GM06990 (cell line): ENCODE measurements at regions not wholly inside any gene's neighbourhood (a gene's known extent, or its start where the extent isn't known, plus 50 kb on each side); places are given as distances from the start of the nearest gene placed in this dataset.
A peak's percentile ranks its signal among the peaks of the same experiment; 100 is the strongest.

Experiments
- DNase-seq: peaks from one replicate; pipeline ENCODE4 v3.0.0-alpha.2; 2011; ENCODE audit not compliant: insufficient read length; ENCODE audit errors: extremely low read depth
- H3K27me3 ChIP-seq: replicated peaks from 2 replicates; pipeline ENCODE4 v1.6.0; 2011; ENCODE audit warnings: low read length; ENCODE audit not compliant: control insufficient read depth, insufficient read depth
- H3K36me3 ChIP-seq: 2 replicates; pipeline ENCODE4 v1.5.1; 2011; ENCODE audit warnings: low read length; ENCODE audit not compliant: control insufficient read depth, insufficient read depth
- H3K4me3 ChIP-seq: replicated peaks from 2 replicates; pipeline ENCODE4 v1.5.1; 2011; ENCODE audit warnings: low read depth, mild to moderate bottlenecking, control low read depth, low read length
- TF ChIP-seq, protein P1 (sequence below): IDR thresholded peaks from 2 replicates; pipeline ENCODE4 v1.5.1; 2011; ENCODE audit warnings: low read length, control low read depth, mild to moderate bottlenecking, inconsistent platforms; ENCODE audit not compliant: insufficient read depth, poor library complexity, severe bottlenecking

DNA sequence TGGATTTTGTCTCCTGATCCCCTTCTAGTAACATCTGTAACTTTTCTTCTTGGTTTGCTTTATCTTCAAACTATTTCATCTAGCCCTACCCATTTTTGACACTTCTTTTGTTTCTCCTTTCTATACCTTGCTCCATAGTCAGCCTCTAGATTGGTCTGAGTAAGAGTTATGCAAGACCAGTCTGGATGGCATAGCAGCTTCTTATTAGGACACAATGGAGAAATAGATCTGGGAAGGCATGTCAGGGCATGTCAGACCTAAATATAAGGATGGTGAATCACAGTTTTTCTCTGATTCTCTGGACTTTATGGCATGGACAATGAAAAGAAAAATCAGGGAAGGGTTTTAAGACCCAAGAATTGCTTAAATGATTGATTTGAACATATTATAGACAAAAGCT lies 452.5 kb downstream of the RAP2B start:
- Histone ChIP-seq H3K4me3 (no peak overlapping the region), H3K27me3 (no peaks in the 10 kb centered on the region), H3K36me3 (no peaks in the 10 kb centered on the region)
- TF ChIP-seq, protein P1, sequence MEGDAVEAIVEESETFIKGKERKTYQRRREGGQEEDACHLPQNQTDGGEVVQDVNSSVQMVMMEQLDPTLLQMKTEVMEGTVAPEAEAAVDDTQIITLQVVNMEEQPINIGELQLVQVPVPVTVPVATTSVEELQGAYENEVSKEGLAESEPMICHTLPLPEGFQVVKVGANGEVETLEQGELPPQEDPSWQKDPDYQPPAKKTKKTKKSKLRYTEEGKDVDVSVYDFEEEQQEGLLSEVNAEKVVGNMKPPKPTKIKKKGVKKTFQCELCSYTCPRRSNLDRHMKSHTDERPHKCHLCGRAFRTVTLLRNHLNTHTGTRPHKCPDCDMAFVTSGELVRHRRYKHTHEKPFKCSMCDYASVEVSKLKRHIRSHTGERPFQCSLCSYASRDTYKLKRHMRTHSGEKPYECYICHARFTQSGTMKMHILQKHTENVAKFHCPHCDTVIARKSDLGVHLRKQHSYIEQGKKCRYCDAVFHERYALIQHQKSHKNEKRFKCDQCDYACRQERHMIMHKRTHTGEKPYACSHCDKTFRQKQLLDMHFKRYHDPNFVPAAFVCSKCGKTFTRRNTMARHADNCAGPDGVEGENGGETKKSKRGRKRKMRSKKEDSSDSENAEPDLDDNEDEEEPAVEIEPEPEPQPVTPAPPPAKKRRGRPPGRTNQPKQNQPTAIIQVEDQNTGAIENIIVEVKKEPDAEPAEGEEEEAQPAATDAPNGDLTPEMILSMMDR = no peak
- no peak for DNase-seq

DNA sequence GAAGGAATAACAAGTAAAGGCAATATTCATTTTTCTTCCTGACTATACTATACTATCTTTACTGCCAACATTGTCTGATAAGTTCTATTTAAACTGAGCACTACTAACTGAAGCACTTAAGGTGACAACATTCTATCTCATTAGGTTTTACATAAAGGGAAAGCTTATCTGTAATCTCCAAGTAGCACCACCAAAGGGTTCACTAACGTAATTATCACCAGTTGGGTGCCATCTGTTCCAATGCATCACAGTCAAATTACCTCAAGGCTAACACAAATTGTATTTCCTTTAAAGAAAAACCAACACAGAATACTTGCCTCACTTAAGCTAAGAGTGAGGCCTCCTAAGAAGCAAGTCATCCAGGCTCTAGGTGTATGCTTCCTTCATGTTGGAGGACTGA lies 453.8 kb downstream of the RAP2B start:
- DNase-seq = no peak
- Histone ChIP-seq H3K27me3 (no peaks in the 10 kb centered on the region), H3K4me3 (no peak overlapping the region), H3K36me3 (no peaks in the 10 kb centered on the region)
- TF ChIP-seq, protein P1 = no peak

DNA sequence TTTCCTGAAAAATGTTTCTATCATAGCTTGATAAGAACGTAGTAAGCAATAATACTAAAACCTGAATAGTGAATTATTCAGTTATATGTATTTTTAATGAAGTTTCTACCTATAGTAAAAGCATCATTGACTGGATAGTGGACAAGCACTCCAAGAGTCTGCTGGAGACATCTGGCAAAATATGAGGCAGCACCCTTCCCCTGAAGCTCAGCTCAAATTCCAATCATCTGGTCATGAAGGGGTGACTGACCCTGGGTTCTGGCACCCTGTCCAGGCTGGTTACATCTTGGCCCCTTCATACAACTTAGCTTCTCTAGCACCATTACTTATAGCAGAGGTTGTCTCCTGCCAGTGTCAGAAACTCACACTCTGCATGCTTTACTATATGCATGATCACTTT lies 455.4 kb downstream of the RAP2B start:
- TF ChIP-seq, protein P1 = no peak
- H3K4me3 ChIP-seq = no peak overlapping the region
- no peaks in the 10 kb centered on the region for H3K36me3 ChIP-seq
- no peak for DNase-seq
- no peaks in the 10 kb centered on the region for H3K27me3 ChIP-seq

DNA sequence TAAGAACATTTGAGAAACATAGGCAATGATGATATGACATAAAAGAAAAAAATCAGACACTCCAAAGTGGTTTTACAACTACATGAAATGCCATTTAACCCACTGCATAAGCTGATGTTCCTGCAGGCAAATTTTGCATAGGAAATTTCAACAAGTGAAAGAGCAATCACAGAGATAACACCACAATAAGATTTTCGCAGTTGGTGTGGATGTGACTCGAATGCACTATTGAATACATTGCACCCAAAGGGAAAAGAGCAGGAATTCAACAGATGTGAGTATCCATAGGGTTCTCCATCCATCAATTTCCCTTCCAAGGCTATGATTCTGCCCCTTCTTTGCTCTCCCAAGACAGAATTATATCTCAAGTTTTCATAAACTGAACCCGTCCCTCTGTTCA lies 456.1 kb downstream of the RAP2B start:
- TF ChIP-seq, protein P1 = no peak
- Histone ChIP-seq H3K4me3 (no peak overlapping the region), H3K27me3 (no peaks in the 10 kb centered on the region), H3K36me3 (no peaks in the 10 kb centered on the region)
- DNase-seq = no peak

DNA sequence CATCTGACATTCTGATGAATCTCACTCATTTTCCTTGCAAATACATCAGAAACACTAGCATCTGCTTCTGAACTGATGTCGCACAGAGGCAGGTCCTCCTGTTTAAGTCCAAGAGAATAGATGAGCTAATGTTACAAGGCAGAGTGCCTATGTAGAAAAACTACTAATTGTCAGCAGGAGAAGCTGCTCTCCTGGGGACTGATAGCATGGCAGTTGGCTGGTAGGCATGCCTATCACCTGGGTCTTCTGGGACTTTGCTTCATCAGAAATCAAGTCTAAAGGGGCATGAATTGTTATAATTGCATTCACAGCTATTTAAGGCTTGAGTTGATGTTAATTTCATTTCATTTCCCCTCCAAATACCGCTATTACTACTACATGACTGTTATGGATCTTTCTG lies 457.2 kb downstream of the RAP2B start:
- no peak for DNase-seq
- no peaks in the 10 kb centered on the region for H3K27me3 ChIP-seq
- H3K36me3 ChIP-seq = no peaks in the 10 kb centered on the region
- H3K4me3 ChIP-seq = no peak overlapping the region
- TF ChIP-seq, protein P1 = no peak

DNA sequence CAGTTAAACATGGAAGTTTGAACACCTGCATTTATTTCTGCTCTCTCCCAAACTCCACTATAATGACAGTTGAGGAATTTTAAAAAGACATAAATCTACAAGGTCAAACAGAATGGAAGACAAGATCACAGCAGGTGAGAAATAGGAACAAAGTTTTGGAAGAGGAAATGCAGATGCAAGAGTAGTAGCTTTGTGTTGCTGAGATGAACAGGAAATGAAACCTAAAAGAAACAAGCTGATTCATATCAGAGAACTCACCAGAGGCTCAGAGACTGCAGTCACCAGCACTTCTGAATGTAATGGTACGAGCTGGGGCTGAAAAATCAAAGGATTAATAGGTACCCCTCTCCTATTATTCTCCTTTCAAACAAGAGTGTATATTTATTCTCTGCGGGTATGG lies 459.9 kb downstream of the RAP2B start:
- no peaks in the 10 kb centered on the region for H3K36me3 ChIP-seq
- no peak overlapping the region for H3K4me3 ChIP-seq
- peak; percentile 67 for DNase-seq
- no peaks in the 10 kb centered on the region for H3K27me3 ChIP-seq
- TF ChIP-seq, protein P1 = no peak
